Peyer's patch (tissue), 4 donors: ENCODE measurements at regions not wholly inside any gene's neighbourhood (a gene's known extent, or its start where the extent isn't known, plus 50 kb on each side); places are given as distances from the start of the nearest gene placed in this dataset.

Experiments used
- CTCF ChIP-seq, 6 experiments: fragments of 450-650 bp in 4 of 6; fragments of 200-600 bp in 2 of 6; sonication (generic) in 1 of 6; IDR thresholded peaks; one replicate each; pipeline ENCODE4 v1.5.1; 2017 to 2019; ENCODE audit warnings: antibody characterized with exemption in 6 of 6, mild to moderate bottlenecking in 3 of 6, moderate library complexity in 1 of 6
- POLR2A ChIP-seq, 2 donors: fragments of 450-650 bp; IDR thresholded peaks; one replicate each; pipeline ENCODE4 v1.5.1; 2017; ENCODE audit warnings: antibody characterized with exemption in 2 of 2, mild to moderate bottlenecking in 2 of 2, moderate library complexity in 2 of 2

GRCh38 chr12:40168868-40169267 lies 55.9 kb upstream of the LRRK2 start:
- no peak for TF ChIP-seq CTCF (IDR thresholded peaks at IDR 0.05)
- TF ChIP-seq POLR2A (IDR thresholded peaks at IDR 0.05), result no peak
